H1 (cell line): ENCODE measurements at regions not wholly inside any gene's neighbourhood (a gene's known extent, or its start where the extent isn't known, plus 50 kb on each side); places are given as distances from the start of the nearest gene placed in this dataset.

Experiments used
- BCL11A ChIP-seq, 2 experiments: IDR thresholded peaks; one replicate each; pipeline ENCODE4 v1.6.1; 2011; ENCODE audit warnings: low read depth in 2 of 2, low read length in 2 of 2, mild to moderate bottlenecking in 2 of 2
- BRCA1 ChIP-seq: IDR thresholded peaks from 2 replicates; pipeline ENCODE4 v1.6.1; 2012; ENCODE audit warnings: low read depth, low read length, improper control_type of control experiment
- EGR1 ChIP-seq: IDR thresholded peaks from 2 replicates; pipeline ENCODE4 v1.6.1; 2011; ENCODE audit warnings: low read depth, low read length, borderline replicate concordance
- FOSL1 ChIP-seq: IDR thresholded peaks from 2 replicates; pipeline ENCODE4 v1.6.1; 2011; ENCODE audit warnings: mild to moderate bottlenecking, low read depth, low read length, moderate library complexity; ENCODE audit not compliant: insufficient read depth
- GTF2F1 ChIP-seq: IDR thresholded peaks from 2 replicates; pipeline ENCODE4 v1.6.1; 2012; ENCODE audit warnings: low read depth, low read length, improper control_type of control experiment, borderline replicate concordance
- SAP30 ChIP-seq: fragments of 300-600 bp; sonication (generic); IDR thresholded peaks from 2 replicates; pipeline ENCODE4 v1.7.1; 2012; ENCODE audit warnings: low read length, moderate library complexity, mild to moderate bottlenecking, inconsistent platforms; ENCODE audit not compliant: insufficient read depth, insufficient replicate concordance
- SRF ChIP-seq: IDR thresholded peaks from 2 replicates; pipeline ENCODE4 v1.6.1; 2011; ENCODE audit warnings: mild to moderate bottlenecking, low read depth, low read length, moderate library complexity

DNA sequence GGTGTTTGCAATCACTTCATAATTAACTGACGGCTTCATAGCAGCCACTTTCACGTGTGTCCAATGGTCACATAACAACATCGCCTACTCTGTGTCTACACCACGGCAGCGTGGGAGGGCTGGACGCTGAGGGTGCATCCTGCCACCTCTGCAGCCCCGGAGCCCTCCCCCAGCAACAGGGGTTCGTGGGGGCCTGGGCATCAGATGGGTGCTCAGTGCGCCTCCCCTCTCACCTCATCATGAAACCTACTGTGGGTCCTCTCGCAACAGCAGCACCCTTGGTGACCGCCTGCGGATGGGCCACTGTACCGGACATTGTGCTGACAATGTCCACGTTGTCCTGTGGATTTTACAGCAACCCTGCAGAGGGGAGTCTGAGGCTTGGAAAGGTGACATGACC, 193.5 kb downstream of the UQCRFS1 start (continued):
- TF ChIP-seq FOSL1 (no peak), GTF2F1 (no peak), BRCA1 (no peak), BCL11A (IDR thresholded peaks at IDR 0.05; ENCODE audit: low read depth in 2 of 2, low read length in 2 of 2) (no peak), SRF (no peak), EGR1 (no peak), SAP30 (no peak)
- TF ChIP-seq, all 59 proteins: peak for 0
